Activated CD8-positive, alpha-beta memory T cell treated with anti-CD3 and anti-CD28 coated beads for 1 hour (primary cell): ENCODE measurements at regions not wholly inside any gene's neighbourhood (a gene's known extent, or its start where the extent isn't known, plus 50 kb on each side); places are given as distances from the start of the nearest gene placed in this dataset.
"Not testable (repeated sequence)": the region's sequence is repeated elsewhere in the genome, so short reads cannot be mapped to it uniquely, and the experiment has no call there.

ENCODE experiments used
- DNase-seq, 2 donors: peaks; one replicate each; pipeline ENCODE4 v3.0.0-alpha.2; 2020; ENCODE audit warnings: low read depth in 1 of 2; ENCODE audit errors: extremely low read depth in 1 of 2

DNA sequence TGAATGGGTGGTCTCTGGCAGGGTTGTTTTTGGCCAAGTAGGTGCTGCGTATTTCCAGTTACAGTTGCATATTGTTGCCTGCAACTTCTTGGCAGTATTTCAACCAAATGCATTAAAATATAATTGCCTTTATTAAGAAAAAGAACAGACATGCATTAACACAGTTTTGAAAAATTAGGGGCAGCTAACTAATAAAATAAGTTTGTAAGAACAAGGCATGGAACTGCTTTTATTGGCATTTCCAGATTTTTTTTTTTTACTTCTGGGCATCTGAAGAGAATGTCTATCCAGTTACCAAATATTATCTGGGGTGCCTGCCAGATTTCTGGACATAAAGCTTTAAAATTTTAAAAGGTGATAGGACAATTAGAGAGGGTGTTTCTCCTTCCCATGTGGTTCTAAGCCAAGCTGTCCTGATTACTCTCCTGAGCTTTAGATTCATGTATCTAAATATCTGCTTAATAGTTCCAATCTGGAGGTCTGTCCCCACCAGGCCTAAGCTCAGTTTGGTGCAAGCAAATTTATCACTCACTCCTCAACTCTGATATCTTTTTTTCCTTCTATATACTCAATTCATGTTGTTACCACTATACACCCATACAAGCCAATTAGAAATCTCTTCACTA, 553.3 kb upstream of the USP24 start:
- no peak for DNase-seq

DNA sequence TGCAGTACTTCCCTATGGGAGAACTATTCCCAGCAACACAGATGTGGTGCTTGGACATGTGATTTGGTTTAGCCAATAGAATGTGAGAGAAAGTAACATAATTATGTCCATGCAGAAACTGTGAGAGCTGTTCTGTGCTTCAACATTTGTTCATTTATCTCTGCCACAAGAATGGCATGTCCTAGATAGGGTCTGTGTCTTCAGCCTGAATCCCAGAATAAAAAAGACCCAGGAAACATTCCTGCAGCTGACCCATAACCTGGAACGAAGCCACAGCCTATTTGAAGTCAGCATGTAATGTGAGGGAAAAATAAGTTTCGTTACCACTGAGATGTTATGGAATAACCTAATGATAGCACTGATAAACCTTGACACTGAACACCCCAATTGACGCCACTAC, 552.0 kb upstream of the USP24 start:
- no peak for DNase-seq

DNA sequence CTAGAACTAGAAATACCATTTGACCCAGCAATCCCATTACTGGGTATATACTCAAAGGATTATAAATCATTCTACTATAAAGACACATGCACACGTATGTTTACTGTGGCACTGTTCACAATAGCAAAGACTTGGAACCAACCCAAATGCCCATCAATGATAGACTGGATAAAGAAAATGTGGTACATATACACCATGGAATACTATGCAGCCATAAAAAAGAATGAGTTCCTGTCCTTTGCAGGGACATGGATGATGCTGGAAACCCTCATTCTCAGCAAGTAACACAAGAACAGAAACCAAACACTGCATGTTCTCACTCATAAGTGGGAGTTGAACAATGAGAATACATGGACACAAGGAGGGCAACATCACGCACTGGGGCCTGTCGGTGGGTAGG, 550.3 kb upstream of the USP24 start:
- not testable (repeated sequence) for DNase-seq

DNA sequence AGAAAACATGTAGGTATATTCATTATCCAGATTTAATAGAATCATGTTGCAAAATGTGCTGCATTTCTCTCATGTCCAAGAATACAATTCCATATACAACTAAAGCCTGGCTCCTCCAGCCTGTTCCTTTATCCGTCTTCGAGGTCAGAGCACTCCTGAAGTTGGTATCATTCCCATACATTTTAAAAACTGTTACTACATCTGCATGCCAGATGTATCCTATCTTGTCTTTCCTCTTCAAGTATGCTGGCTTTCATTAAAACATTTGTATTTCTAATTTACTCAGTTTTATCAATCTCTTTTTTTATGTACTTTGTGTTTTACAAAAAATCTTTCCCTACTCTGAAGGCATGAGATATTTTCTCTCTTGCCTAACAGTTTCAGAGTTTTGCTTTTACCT, 536.6 kb upstream of the USP24 start:
- no peak for DNase-seq

DNA sequence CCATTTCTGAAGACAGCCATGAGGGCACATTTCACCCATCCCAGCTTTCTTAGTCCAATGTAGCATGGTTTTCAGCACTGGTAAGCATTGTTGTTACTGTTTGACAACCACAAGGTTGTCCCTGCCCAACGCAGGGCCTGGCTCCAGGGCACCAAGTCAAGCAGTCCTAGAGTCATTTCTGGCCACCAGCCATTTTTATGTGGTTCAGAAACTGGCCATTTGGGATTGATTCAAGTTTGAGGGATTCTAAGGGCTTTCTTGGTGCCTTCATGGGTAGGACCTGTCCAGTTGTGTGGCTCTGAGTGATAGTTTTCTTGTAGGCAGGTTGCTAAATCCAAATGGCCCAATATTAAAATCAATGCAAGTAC, 535.4 kb upstream of the USP24 start:
- no peak for DNase-seq

DNA sequence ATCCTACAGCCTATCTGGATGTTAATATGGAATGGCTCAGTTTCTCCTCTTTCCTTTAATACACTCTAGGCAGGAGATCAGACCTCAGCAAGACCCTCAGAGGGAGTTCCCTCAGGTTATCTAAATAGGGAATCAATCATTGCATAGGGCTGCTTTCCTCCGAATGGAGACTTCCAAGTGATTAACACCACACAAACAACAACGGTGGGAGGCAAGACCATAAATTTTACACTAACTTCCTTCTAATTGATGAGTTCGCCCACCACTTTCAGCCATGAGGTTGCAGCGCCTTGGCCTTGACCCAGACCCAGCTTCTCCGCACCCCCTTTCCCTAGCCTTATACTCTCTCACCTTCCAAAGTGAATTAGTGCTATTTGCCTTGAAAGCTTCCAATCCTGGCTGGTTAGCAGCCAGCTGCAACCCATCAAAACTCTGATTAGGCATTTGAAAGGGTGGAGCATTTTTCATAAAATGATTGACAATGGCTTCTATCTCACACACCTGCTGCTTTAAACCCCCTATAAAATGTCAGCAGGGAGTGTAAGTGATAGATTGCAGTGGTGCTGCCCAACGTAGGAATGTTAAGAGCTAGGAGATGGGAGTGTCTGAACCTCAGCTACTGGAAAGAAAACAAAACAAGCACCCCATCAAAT, 534.9 kb upstream of the USP24 start:
- DNase-seq, result no peak

DNA sequence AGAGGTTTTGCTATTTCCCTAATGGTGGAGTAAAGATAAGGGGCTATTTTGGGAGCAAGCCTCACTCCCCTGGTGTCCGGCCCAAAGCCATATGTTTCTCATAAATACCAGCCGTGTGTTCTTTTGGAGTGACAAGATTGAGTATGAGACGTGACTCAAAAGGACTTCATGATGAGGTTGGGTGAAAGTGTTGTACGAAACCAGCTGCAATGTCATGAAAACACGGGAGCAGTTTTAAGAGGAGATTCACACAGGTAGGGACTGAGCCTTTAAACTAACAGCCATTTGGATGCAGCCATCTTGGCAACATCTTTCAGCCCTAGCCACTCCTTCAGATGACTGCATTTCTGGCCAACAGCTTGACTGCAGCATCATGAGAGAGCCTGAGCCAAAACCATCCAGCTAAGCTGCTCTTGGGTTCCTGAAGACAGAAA, 532.3 kb upstream of the USP24 start:
- no peak for DNase-seq

DNA sequence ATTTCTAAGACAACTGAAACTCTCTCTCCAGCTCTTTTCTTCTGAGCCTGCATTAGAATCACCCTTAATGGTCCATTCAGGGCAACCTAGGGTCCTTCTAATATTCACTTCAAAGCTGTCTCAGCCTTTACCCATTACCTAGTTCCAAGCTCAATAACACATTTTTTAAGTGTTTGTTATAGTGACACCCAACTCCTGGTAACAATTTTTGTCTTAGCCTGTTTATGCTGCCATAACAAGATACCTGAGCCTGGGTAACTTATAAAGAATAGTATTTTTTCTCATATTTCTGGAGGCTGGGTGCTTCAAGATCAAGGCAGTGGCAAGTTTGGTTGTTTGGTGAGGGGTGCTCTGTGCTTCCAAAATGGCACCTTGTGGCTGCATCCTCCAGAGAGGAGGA, 531.5 kb upstream of the USP24 start:
- DNase-seq, result no peak

DNA sequence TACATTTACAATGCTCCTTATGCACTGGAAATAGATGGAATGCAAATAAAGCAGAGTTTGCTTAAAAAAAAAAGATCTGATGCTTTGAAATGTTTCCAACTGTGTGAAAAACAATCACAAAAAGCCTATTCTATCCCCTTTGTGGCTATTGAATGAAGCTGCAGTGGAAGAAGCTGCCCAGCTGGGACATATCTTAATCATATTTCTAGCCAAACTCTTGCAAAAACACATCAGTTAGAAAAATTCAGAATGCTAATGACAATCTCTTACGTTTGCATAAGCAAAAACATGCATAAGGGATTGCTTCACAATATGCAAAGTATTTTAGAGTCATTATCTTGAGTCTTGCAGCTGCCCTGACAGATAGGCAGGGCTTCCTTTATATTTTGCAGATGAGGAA, 526.4 kb upstream of the USP24 start:
- DNase-seq, result no peak

DNA sequence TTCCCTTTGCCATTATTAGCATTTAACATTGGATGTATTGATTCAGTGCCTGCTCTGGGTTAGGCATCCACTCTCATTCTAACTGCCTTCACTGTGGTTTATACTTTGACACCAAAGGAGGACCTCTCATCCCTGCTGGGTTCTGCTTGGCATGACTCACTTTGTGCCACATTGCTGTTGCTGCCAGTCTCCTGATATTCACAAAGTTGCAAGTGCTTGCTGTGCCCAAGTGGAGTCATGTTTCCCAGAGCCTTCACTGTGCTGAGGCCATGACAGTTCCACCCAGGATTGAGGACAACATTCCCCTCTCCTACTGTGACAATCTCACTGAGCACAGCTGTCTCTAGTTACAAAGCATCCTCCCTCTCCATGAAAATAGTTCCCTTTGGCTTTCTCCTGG, 519.9 kb upstream of the USP24 start:
- no peak for DNase-seq

DNA sequence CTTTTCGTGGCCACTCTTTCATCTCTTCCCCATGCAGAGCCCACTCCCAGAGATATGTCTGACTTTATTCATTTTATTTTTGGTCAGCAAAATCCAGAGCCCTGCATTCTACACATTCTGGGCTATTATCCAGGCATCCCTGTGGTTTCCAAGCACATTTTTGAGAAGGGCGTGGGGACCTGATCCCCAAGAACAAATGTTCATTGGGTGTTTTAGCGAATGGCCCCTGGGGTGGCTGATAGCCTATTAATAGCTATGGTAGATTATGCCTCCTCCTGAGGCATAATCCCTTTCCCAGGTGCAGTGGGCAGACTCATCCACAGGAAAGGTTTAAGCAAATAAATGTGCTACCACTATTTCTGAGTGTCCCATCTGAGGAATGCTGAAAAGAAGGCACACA, 511.8 kb upstream of the USP24 start:
- no peak for DNase-seq

DNA sequence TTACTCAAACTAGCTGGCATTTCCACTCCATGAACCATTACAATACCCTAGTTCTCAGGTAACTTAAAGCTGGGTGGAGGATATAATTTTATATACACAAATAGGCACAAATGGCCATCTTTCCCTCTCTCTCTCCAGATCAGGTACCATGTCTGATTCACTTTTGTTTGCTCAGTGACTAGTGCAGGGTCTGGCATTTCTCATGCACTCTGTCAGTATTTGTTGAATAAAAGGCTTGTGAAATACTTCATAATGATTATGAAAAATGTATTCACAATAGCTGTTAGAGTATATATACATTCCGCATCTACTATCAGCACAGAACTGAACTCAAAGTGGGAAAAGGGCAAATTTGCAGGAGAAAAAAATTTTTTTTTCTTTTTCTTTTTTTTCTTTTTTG, 510.2 kb upstream of the USP24 start:
- DNase-seq, result no peak

DNA sequence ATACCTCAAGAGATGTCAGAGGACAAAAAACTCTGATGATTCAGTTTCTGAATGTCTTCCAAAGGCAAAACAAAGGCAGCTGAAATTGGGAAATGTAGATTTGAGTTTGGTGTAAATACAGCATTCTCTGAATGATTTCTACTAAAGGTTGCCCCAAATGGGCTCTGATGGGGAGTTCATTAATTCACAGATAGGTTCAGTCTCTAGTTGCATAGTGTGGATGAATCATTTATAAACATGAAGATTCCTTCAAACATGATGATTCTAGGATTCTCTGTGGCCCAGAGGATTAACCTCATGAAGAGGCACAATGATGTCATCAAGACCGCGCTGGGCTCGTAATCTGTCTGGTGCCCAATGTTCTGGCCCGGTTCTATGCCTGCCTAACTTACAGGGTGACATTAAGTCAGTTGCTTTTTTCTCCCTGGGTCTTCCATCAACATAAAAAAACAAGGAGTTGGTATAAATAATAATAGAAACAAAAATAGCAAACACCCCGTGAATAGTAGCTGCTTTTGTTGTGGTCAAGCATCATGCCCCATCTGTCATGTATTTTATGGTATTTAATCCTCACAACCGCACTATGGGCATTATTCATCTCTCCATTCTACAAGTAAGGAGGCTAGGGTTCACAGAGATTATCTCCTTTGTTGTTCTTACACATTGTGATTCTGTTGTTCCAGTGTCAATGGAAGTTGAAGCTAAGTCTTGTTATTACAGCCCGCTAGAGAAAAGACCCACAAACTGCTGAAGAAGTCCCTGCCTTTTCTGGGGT, 509.6 kb upstream of the USP24 start:
- no peak for DNase-seq

DNA sequence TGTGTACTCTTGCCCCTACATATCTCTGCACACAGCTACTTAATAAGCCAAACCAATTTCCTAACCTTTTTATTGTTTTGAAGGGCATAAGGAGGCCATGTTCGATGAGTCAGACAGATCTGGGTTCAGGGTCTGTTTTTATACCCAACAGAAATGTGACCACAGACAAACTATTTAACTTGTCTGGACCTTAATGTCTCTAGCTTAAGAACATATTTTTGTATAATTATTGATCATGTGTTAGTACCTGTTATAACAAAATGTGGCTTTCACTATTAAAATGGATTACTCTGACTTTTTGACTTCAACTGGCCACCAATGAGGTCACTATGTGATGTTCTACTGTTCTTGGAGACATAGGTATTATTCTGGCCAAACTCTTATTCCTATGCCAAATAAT, 507.8 kb upstream of the USP24 start:
- no peak for DNase-seq

DNA sequence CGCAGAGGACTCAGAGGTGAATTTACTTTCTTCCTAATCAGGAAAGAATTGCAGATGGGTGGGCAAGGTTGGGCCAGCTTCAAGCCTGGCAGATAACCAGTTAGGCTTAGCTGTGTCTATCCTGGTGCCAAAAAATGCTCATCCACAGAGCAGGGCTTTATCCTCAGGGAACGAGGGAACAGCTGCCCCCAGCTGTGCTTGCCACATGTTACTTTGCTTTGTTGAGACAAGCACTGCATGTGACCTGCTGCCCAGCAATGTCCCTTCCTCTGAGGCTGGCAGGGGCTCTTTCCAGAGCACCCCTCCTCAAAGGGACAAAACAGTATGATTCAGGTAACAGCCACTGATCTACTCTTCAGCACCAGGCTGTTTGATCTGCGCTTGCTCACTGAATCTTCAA, 505.1 kb upstream of the USP24 start:
- no peak for DNase-seq

DNA sequence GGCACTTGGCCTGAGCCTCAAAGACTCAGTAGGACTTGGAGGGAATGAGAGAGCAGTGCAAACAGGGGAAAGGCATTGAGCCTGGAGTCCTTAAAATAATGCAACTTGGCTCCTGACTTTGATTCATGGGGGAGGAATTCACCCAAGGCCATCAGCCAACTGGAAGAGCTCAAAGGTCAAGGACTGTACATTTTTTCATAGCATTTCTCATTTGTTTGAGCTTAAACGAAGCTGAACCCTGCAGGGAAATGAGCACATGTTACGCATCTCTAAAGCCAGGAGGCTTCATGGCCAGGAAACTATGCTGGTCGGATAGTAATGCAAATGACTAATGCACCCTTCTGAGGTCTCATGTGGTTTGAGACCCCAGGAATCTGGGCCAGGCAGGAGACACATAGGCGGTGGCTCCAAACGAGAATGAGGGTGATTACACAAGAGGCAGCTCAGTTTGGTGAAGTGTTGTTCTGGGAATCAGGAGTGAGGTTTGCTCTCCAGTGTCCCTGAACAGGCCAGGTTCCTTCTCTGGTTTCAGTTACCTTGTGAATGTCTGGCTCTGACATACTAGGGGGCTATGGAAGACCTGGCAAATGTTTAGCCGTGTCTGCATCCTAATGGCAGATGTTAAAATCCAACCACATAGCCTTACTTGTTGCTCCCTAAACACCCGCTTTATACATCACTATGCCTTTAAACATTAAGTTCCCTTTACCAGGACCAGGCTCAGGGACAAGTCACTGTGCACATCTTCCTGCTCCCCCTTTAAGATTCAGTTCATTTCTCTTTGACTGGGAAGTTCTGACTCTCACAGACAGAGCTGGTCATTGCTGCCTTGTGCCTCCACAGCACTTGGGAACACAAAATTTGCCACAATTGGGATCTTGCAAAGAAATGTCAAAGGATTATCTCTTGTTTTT, 503.9 kb upstream of the USP24 start:
- no peak for DNase-seq

DNA sequence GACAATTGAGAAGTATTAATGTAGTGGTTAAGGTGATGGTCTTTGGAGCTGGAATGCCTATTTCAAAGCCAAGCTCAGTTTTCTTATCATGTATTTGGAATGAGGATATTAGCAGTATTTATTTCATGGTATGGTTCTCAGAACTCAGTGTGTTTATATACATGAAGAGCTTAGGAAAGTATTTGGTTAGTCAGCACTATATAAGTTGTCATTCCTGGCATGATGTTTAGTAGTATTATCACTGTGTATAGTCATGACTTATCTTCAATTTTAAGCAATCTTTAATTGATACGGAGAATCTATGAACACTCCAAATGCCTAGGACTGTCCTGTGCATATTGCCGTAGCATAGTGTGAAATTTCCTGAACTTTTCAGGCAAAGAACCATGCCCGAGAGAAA, 501.9 kb upstream of the USP24 start:
- DNase-seq, result no peak

DNA sequence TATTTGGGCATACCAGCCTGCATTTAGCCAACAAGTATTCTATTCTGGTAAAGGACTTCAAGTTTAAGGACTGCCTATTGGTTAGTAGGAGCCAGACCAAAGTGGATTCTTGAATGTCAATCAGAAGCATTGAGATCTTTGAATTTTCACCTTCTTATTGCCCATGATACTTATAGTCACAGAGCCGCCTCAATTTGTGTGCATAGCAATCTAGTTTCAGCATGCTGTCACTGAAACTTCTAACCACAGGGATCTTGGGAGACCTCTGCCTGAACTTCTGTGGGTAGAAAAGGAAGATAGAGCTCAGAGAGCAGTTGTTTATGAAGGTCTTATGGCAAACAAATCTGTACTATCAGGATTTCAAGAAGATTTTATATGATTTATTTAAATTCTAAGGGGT, 501.4 kb upstream of the USP24 start:
- DNase-seq, result no peak

DNA sequence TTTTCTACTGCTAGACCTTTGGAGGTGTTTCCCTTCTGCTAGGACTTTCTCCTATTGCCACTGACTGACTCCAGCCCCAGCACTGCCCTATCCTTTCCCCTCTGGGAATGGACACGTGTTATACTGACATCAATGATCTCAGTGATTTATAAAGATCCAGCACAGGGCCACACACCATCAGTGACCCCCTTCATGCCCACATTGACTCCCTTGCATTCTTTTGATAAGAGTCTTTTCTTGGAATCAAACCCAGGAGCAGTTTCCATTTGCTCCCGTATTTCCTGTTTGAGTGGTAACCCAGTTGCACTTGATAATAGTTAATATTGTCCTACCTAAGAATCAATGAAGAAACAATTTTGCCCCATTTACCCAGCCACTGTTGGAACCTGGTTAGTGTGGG, 501.0 kb upstream of the USP24 start:
- no peak for DNase-seq

DNA sequence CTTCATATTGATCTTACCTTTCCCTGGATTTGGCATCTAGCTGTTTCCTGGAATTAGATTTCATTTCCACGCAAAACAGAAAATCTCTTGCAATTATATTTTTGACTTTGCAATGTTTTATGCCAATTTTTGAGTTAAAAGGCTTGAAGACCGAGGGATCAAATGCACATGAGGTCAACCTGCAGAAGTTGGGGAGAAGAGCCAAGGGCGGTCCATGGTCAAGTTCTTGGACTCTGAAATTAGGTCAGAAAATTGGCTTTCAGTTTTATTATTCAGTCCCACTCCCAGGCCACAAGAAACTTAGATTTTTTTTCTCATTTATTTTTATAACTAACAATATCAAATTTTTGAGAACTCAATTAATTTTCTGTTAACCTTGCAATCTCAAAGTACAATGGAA, 499.1 kb upstream of the USP24 start:
- no peak for DNase-seq

DNA sequence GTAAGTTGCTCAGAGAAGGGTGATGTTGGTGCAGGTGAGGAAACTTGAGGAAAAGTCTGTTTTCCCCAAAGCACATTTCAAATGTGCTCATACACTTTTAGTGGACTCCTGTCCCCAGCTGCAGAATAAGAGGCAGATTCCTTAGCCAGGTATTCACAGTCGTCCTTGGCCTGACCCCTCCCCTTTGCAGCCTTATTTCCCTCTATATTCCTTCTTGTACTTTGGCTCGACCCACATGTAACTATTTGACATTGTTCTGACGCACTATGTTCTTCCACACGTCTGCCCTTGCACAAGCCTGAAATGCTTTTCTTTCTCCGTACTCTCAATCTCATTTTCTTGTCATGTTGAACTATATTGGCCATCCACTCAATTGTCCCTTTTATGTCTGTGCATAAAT, 498.4 kb upstream of the USP24 start:
- DNase-seq, result no peak
